Smooth muscle cell (in vitro differentiated cells): ENCODE measurements at regions not wholly inside any gene's neighbourhood (a gene's known extent, or its start where the extent isn't known, plus 50 kb on each side); places are given as distances from the start of the nearest gene placed in this dataset.

Experiments used
- DNase-seq: peaks from one replicate; lab custom pipeline; 2025; ENCODE audit not compliant: unreplicated experiment; lab: John Stamatoyannopoulos, UW
- H2AFZ ChIP-seq: fragments of 200-600 bp; sonication (generic); 2 replicates; pipeline ENCODE4 v1.6.0; 2016; ENCODE audit warnings: antibody characterized with exemption, low read depth, mild to moderate bottlenecking
- H3F3A ChIP-seq: fragments of 200-600 bp; sonication (generic); 2 replicates; pipeline ENCODE4 v1.6.0; 2017; ENCODE audit warnings: antibody characterized with exemption, low read depth
- H3K27ac ChIP-seq: fragments of 200-600 bp; sonication (generic); 2 replicates; pipeline ENCODE4 v1.5.1; 2016; ENCODE audit warnings: low read depth, mild to moderate bottlenecking
- H3K27me3 ChIP-seq: fragments of 200-600 bp; sonication (generic); 2 replicates; pipeline ENCODE4 v1.6.1; 2016; ENCODE audit warnings: low read depth, mild to moderate bottlenecking
- H3K36me3 ChIP-seq: fragments of 200-600 bp; sonication (generic); 2 replicates; pipeline ENCODE4 v1.5.1; 2016; ENCODE audit warnings: low read depth
- H3K4me1 ChIP-seq: fragments of 200-600 bp; sonication (generic); 2 replicates; pipeline ENCODE4 v1.5.1; 2016; ENCODE audit warnings: low read depth
- H3K4me2 ChIP-seq: fragments of 200-600 bp; sonication (generic); 2 replicates; pipeline ENCODE4 v1.6.0; 2016; ENCODE audit warnings: mild to moderate bottlenecking
- H3K4me3 ChIP-seq: fragments of 200-600 bp; sonication (generic); 2 replicates; pipeline ENCODE4 v1.5.1; 2016; ENCODE audit warnings: mild to moderate bottlenecking
- H3K79me2 ChIP-seq: fragments of 200-600 bp; sonication (generic); 2 replicates; pipeline ENCODE4 v1.6.0; 2016; ENCODE audit warnings: low read depth, mild to moderate bottlenecking
- H3K9ac ChIP-seq: fragments of 200-600 bp; sonication (generic); 2 replicates; pipeline ENCODE4 v1.6.0; 2016; ENCODE audit warnings: low read depth
- H3K9me3 ChIP-seq: fragments of 200-600 bp; sonication (generic); replicated peaks from 2 replicates; pipeline ENCODE4 v1.5.1; 2016; ENCODE audit warnings: low read depth
- H4K20me1 ChIP-seq: fragments of 200-600 bp; sonication (generic); 2 replicates; pipeline ENCODE4 v1.6.0; 2016; ENCODE audit warnings: low read depth
- WGBS: methylation state at CpG from one replicate; pipeline ENCODE4 v1.1.7; 2016; ENCODE audit warnings: low lambda C conversion rate; 5-methylcytosine and 5-hydroxymethylcytosine counted together
- TF ChIP-seq, protein P1 (sequence below): fragments of 200-600 bp; sonication (generic); IDR thresholded peaks from 2 replicates; pipeline ENCODE4 v1.5.1; 2017; ENCODE audit warnings: borderline replicate concordance, mild to moderate bottlenecking, antibody characterized with exemption; ENCODE audit not compliant: insufficient read depth, poor library complexity, severe bottlenecking

DNA sequence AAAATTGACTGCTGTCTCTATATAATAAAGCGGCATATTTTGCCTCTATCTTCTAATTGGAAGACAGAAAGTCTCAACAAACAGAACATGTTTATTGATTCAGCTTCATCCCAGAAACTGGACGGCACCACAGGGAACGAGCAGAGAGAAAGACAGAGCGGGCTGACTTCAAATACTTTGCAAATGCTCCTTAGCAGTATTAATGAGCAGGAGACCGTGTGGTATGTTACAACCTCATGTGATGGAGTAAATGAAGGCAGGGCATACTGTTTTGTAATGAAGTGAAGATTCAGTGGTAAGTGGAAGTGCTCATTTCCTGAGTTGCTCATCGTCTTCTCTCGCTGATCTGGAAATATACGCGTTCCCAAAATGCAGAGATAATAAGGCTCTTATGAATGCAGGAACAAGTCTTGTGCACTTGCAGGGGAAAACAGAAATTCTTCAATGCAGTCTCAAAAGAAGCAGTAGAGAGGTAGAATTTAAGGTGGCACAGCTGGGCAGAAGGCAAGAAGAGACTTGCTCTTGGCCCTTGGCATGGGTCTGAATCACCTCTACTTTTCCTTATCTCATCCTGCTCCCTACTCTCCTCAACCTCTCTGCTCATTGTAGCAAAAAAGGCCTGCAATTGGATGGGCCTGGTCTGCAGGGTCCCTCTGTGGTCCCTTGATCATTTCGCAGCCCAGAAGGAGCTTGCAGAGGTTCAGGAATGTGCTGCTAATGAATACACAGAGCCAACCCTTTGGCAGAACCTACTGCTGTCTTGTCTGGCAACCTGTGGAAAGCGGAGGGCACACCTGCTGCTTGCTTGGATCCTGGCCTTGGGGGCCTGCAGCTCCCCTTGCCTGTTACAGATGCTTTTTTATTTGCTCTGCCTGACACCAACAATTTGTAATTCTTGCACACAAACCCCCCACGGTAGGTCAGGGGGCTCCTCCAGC is 604.9 kb upstream of the CFAP20DC start:
- Histone ChIP-seq H3K27me3 (no peaks in the 10 kb centered on the region), H3K27ac (no peak overlapping the region), H3K9me3 (no peaks in the 10 kb centered on the region), H2AFZ (no peak overlapping the region), H4K20me1 (no peaks in the 10 kb centered on the region), H3K4me2 (no peak overlapping the region), H3K4me3 (no peak overlapping the region), H3K4me1 (no peaks in the 10 kb centered on the region), H3F3A (no peaks in the 10 kb centered on the region), H3K79me2 (no peaks in the 10 kb centered on the region), H3K9ac (no peak overlapping the region), H3K36me3 (no peaks in the 10 kb centered on the region)
- 89% methylated on average over 12 of the region's 12 CpGs for WGBS
- DNase-seq = no peak
- TF ChIP-seq, protein P1, sequence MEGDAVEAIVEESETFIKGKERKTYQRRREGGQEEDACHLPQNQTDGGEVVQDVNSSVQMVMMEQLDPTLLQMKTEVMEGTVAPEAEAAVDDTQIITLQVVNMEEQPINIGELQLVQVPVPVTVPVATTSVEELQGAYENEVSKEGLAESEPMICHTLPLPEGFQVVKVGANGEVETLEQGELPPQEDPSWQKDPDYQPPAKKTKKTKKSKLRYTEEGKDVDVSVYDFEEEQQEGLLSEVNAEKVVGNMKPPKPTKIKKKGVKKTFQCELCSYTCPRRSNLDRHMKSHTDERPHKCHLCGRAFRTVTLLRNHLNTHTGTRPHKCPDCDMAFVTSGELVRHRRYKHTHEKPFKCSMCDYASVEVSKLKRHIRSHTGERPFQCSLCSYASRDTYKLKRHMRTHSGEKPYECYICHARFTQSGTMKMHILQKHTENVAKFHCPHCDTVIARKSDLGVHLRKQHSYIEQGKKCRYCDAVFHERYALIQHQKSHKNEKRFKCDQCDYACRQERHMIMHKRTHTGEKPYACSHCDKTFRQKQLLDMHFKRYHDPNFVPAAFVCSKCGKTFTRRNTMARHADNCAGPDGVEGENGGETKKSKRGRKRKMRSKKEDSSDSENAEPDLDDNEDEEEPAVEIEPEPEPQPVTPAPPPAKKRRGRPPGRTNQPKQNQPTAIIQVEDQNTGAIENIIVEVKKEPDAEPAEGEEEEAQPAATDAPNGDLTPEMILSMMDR = no peak

DNA sequence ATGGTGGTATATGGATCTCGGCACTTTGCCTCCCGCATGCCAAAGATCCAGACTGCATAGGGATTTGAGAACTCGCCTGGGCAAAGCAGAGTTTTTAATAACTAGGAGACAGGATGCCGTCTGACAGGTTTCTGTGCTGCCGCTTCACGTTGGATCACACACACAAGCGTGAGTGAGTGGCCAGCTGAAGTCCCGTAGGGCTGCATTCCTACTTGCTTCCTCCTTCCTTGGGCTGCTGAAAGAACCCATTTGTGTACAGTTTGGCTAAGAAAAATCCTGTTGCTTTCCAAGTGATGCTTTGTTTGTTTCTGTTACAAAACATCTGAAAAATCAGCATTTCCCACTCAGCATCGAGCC is 604.3 kb upstream of the CFAP20DC start:
- Histone ChIP-seq H4K20me1 (no peaks in the 10 kb centered on the region), H3K9ac (no peak overlapping the region), H3K36me3 (no peaks in the 10 kb centered on the region), H3K79me2 (no peaks in the 10 kb centered on the region), H3K4me3 (no peak overlapping the region), H3K9me3 (no peaks in the 10 kb centered on the region), H3K4me2 (no peak overlapping the region), H2AFZ (peak overlapping the region; percentile 36), H3F3A (no peaks in the 10 kb centered on the region), H3K27ac (peak overlapping the region; percentile 68), H3K27me3 (no peaks in the 10 kb centered on the region), H3K4me1 (no peaks in the 10 kb centered on the region)
- TF ChIP-seq, protein P1 = no peak
- 76% methylated on average over 9 of the region's 9 CpGs for WGBS
- no peak for DNase-seq

DNA sequence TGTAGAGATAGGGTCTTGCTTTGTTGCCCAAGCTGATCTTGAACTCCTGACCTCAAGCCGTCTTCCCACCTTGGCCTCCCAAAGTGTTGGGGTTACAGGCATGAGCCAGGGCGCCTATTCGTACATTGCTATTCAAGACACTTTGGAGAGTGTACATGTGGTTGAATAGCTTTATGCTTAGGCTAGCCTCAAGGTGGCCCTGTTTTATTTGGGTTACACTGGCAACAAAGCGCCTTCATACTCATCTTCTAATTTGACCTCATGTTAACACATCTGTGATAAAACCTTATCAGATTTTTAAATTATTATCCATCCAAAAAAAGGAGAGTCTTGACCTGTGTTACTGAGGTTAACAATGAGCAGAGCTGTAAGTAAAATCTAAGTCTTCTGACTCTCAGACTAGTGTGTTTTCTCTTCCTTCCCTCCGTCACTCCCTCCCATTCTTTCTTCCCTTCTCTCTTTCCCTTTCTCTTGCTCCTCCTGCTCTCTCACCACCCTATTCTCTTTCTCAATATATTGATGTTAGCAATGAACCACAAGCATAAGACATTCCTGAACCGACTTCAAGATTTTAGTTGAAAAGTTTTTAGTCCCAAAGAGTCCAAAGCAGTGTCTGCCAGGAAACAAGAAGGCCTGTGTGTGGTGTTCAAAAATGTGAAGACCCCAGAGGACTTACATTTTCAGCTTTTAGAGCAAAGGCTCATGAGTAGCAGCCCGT is 603.7 kb upstream of the CFAP20DC start:
- H2AFZ ChIP-seq = peak overlapping the region; percentile 36
- no peak for DNase-seq
- no peak overlapping the region for H3K4me2 ChIP-seq
- no peaks in the 10 kb centered on the region for H3K79me2 ChIP-seq
- no peaks in the 10 kb centered on the region for H3F3A ChIP-seq
- no peaks in the 10 kb centered on the region for H4K20me1 ChIP-seq
- no peak overlapping the region for H3K9ac ChIP-seq
- H3K27ac ChIP-seq = peak overlapping the region; percentile 68
- H3K4me3 ChIP-seq = no peak overlapping the region
- TF ChIP-seq, protein P1 = no peak
- 89% methylated on average over 7 of the region's 7 CpGs for WGBS
- no peaks in the 10 kb centered on the region for H3K4me1 ChIP-seq
- H3K36me3 ChIP-seq = no peaks in the 10 kb centered on the region
- no peaks in the 10 kb centered on the region for H3K9me3 ChIP-seq
- no peaks in the 10 kb centered on the region for H3K27me3 ChIP-seq
